GM12864 (cell line): ENCODE measurements at regions not wholly inside any gene's neighbourhood (a gene's known extent, or its start where the extent isn't known, plus 50 kb on each side); places are given as distances from the start of the nearest gene placed in this dataset.

Experiments
- DNase-seq: peaks from one replicate; pipeline ENCODE4 v3.0.0-alpha.2; 2011; ENCODE audit warnings: low read depth
- H3K4me3 ChIP-seq: 2 replicates; pipeline ENCODE4 v1.5.1; 2011; ENCODE audit warnings: mild to moderate bottlenecking, low read depth, low read length, control low read depth
- CTCF ChIP-seq: IDR thresholded peaks from 2 replicates; pipeline ENCODE4 v1.5.1; 2011; ENCODE audit warnings: low read depth, mild to moderate bottlenecking, moderate library complexity, low read length, control low read depth, inconsistent platforms; ENCODE audit errors: missing control alignments

GRCh38 chr2:19823507-19823906 lies 78.3 kb downstream of the TTC32 start:
- no peak for DNase-seq
- TF ChIP-seq CTCF, result no peak
- no peak overlapping the region for H3K4me3 ChIP-seq

GRCh38 chr2:19819097-19820065 lies 82.4 kb downstream of the TTC32 start:
- DNase-seq, result no peak
- H3K4me3 ChIP-seq, result no peak overlapping the region
- TF ChIP-seq CTCF, result no peak

- no peak for TF ChIP-seq CTCF
- no peak for DNase-seq
- H3K4me3 ChIP-seq, result no peak overlapping the region
Observed at GRCh38 chr2:19818543-19818942, 83.2 kb downstream of the TTC32 start.

GRCh38 chr2:19818039-19818438 lies 83.7 kb downstream of the TTC32 start:
- no peak for DNase-seq
- no peak overlapping the region for H3K4me3 ChIP-seq
- no peak for TF ChIP-seq CTCF

- no peak for DNase-seq
- TF ChIP-seq CTCF, result no peak
- H3K4me3 ChIP-seq, result no peak overlapping the region
Observed at GRCh38 chr2:19815746-19816145, 86.0 kb downstream of the TTC32 start.

GRCh38 chr2:19812166-19812565 lies 89.6 kb downstream of the TTC32 start:
- DNase-seq, result no peak
- TF ChIP-seq CTCF, result no peak
- H3K4me3 ChIP-seq, result no peak overlapping the region

- H3K4me3 ChIP-seq, result no peak overlapping the region
- DNase-seq, result no peak
- TF ChIP-seq CTCF, result no peak
Observed at GRCh38 chr2:19811186-19811585, 90.6 kb downstream of the TTC32 start.
